H9 (cell line): ENCODE measurements at regions not wholly inside any gene's neighbourhood (a gene's known extent, or its start where the extent isn't known, plus 50 kb on each side); places are given as distances from the start of the nearest gene placed in this dataset.

Experiments
- DNase-seq: peaks from one replicate; pipeline ENCODE4 v3.0.0-alpha.2; 2017
- H2AFZ ChIP-seq: one replicate; pipeline ENCODE4 v1.6.1; 2013; ENCODE audit warnings: mild to moderate bottlenecking, low read length, control low read depth, moderate library complexity
- H2AK5ac ChIP-seq: 2 replicates; pipeline ENCODE4 v1.6.1; 2013; ENCODE audit warnings: low read length, control low read depth, mixed read lengths; ENCODE audit not compliant: insufficient read length
- H2BK120ac ChIP-seq: one replicate; pipeline ENCODE4 v1.6.1; 2013; ENCODE audit warnings: low read depth, mild to moderate bottlenecking, low read length, control low read depth, inconsistent platforms; ENCODE audit not compliant: poor library complexity, severe bottlenecking
- H2BK12ac ChIP-seq: 2 replicates; pipeline ENCODE4 v1.6.1; 2013; ENCODE audit warnings: low read length, control low read depth, mixed read lengths, low read depth; ENCODE audit not compliant: insufficient read length
- H2BK15ac ChIP-seq: 2 replicates; pipeline ENCODE4 v1.6.1; 2013; ENCODE audit warnings: low read depth, low read length, control low read depth
- H2BK20ac ChIP-seq: one replicate; pipeline ENCODE4 v1.6.1; 2013; ENCODE audit warnings: low read depth, mild to moderate bottlenecking, low read length, control low read depth, inconsistent platforms; ENCODE audit not compliant: poor library complexity, severe bottlenecking
- H2BK5ac ChIP-seq: 2 replicates; pipeline ENCODE4 v1.6.1; 2013; ENCODE audit warnings: low read length, control low read depth, mixed read lengths; ENCODE audit not compliant: insufficient read length
- H3K14ac ChIP-seq: 2 replicates; pipeline ENCODE4 v1.6.1; 2013; ENCODE audit warnings: low read length, control low read depth; ENCODE audit not compliant: insufficient read depth
- H3K18ac ChIP-seq: 2 replicates; pipeline ENCODE4 v1.6.1; 2013; ENCODE audit warnings: low read depth, mild to moderate bottlenecking, mixed read lengths, low read length, control low read depth; ENCODE audit not compliant: insufficient read length
- H3K23ac ChIP-seq: 2 replicates; pipeline ENCODE4 v1.6.1; 2013; ENCODE audit warnings: low read length, control low read depth, mixed read lengths, low read depth; ENCODE audit not compliant: insufficient read length
- H3K23me2 ChIP-seq: 2 replicates; pipeline ENCODE4 v1.6.1; 2013; ENCODE audit warnings: low read depth, mild to moderate bottlenecking, mixed read lengths, low read length, control low read depth; ENCODE audit not compliant: insufficient read length, poor library complexity, severe bottlenecking
- H3K27ac ChIP-seq: 2 replicates; pipeline ENCODE4 v1.5.1; 2013; ENCODE audit warnings: low read length, control low read depth, mixed read lengths, low read depth; ENCODE audit not compliant: insufficient read length
- H3K27me3 ChIP-seq: 2 replicates; pipeline ENCODE4 v1.6.1; 2013; ENCODE audit warnings: low read length, control low read depth, inconsistent platforms; ENCODE audit not compliant: insufficient read depth
- H3K4ac ChIP-seq: 2 replicates; pipeline ENCODE4 v1.6.1; 2013; ENCODE audit warnings: low read depth, mild to moderate bottlenecking, control low read depth, inconsistent platforms, low read length, moderate library complexity
- H3K4me1 ChIP-seq: 2 replicates; pipeline ENCODE4 v1.6.1; 2013; ENCODE audit warnings: low read length, control low read depth, inconsistent platforms; ENCODE audit not compliant: insufficient read depth
- H3K4me2 ChIP-seq: 2 replicates; pipeline ENCODE4 v1.6.1; 2013; ENCODE audit warnings: low read length, control low read depth, mixed read lengths; ENCODE audit not compliant: insufficient read length, insufficient read depth
- H3K56ac ChIP-seq: 2 replicates; pipeline ENCODE4 v1.6.1; 2013; ENCODE audit warnings: low read depth, mild to moderate bottlenecking, mixed read lengths, low read length, control low read depth; ENCODE audit not compliant: insufficient read length
- H3K79me1 ChIP-seq: 2 replicates; pipeline ENCODE4 v1.6.1; 2013; ENCODE audit warnings: low read depth, mild to moderate bottlenecking, moderate library complexity, low read length, control low read depth, inconsistent platforms; ENCODE audit not compliant: insufficient read depth, poor library complexity, severe bottlenecking
- H3K79me2 ChIP-seq: 2 replicates; pipeline ENCODE4 v1.6.1; 2013; ENCODE audit warnings: low read length, control low read depth, inconsistent platforms; ENCODE audit not compliant: insufficient read depth
- H3K9ac ChIP-seq: 2 replicates; pipeline ENCODE4 v1.6.1; 2013; ENCODE audit warnings: low read length, control low read depth, mixed read lengths; ENCODE audit not compliant: insufficient read length; ENCODE audit errors: extremely low read depth
- H3K9me3 ChIP-seq: one replicate; pipeline ENCODE4 v1.6.1; 2013; ENCODE audit warnings: low read depth, low read length, inconsistent platforms; ENCODE audit not compliant: control insufficient read depth
- H3T11ph ChIP-seq: one replicate; pipeline ENCODE4 v1.6.1; 2013; ENCODE audit warnings: mild to moderate bottlenecking, low read length, control low read depth, inconsistent platforms
- H4K20me1 ChIP-seq: one replicate; pipeline ENCODE4 v1.6.1; 2013; ENCODE audit not compliant: control insufficient read depth, insufficient read length, insufficient read depth
- H4K5ac ChIP-seq: 2 replicates; pipeline ENCODE4 v1.6.1; 2013; ENCODE audit warnings: low read depth, mild to moderate bottlenecking, mixed read lengths, low read length, control low read depth; ENCODE audit not compliant: insufficient read length
- H4K8ac ChIP-seq: replicated peaks from 2 replicates; pipeline ENCODE4 v1.6.1; 2013; ENCODE audit warnings: low read length, control low read depth, mixed read lengths, low read depth; ENCODE audit not compliant: insufficient read length
- H4K91ac ChIP-seq: 2 replicates; pipeline ENCODE4 v1.6.1; 2013; ENCODE audit warnings: low read depth, mild to moderate bottlenecking, moderate library complexity, mixed read lengths, low read length, control low read depth; ENCODE audit not compliant: insufficient read length
- H3K27ac Mint-ChIP-seq, 3 experiments: 2 replicates in 2 of 3; 3 replicates in 1 of 3; pipeline ENCODE4 v1.8.0; 2020 to 2021; ENCODE audit warnings: mixed read lengths in 3 of 3, mild to moderate bottlenecking in 1 of 3, moderate library complexity in 1 of 3
- H3K27me3 Mint-ChIP-seq: 2 replicates; pipeline ENCODE4 v1.8.0; 2021; ENCODE audit warnings: low read depth, mild to moderate bottlenecking, moderate library complexity, mixed read lengths
- H3K36me3 Mint-ChIP-seq, 3 experiments: 2 replicates in 2 of 3; 3 replicates in 1 of 3; pipeline ENCODE4 v1.8.0; 2020 to 2021; ENCODE audit warnings: low read depth in 3 of 3, mixed read lengths in 3 of 3; ENCODE audit not compliant: insufficient read depth in 1 of 3
- H3K4me1 Mint-ChIP-seq, 2 experiments: 2 replicates each; pipeline ENCODE4 v1.8.0; 2020; ENCODE audit warnings: mixed read lengths in 2 of 2
- H3K4me3 Mint-ChIP-seq, 2 experiments: 2 replicates in 1 of 2; 3 replicates in 1 of 2; pipeline ENCODE4 v1.8.0; 2020 to 2021; ENCODE audit warnings: mild to moderate bottlenecking in 2 of 2, mixed read lengths in 2 of 2, moderate library complexity in 1 of 2
- H3K9me3 Mint-ChIP-seq, 2 experiments: 2 replicates in 1 of 2; 3 replicates in 1 of 2; pipeline ENCODE4 v1.8.0; 2020; ENCODE audit warnings: mild to moderate bottlenecking in 2 of 2, mixed read lengths in 2 of 2, moderate library complexity in 1 of 2
- TF ChIP-seq, protein P1 (sequence below): fragments of 200-600 bp; sonication (generic); conservative IDR thresholded peaks from 3 replicates; pipeline ENCODE4 v1.8.0; 2021; ENCODE audit warnings: antibody characterized with exemption, mild to moderate bottlenecking

DNA sequence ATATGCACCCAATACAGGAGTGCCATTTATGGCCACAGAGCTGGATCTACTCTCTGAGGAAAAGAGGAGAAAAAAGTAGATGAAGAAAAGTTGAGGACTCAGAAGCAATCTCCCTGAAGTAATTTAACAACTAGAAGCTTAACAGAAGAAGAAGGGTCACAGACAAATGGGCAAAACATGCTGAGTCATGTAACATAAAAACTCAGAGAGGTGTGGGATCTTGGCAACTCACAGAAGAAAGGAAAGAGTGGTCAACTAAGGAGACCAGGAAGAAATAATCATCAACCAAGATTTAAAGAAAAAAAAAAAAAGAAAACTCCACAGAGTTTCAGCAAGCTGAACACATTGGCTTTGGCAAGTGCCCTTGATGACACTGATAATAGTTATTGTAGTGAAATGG, 51.8 kb upstream of the BET1 start:
- Mint-ChIP-seq H3K4me3 (no peak overlapping the region), H3K9me3 (no peaks in the 10 kb centered on the region), H3K27ac (no peak overlapping the region; a peak in 1 of 7 replicates), H3K36me3 (no peaks in the 10 kb centered on the region), H3K27me3 (no peaks in the 10 kb centered on the region), H3K4me1 (peaks cover 9 to 17% of the 10 kb centered on the region in 2 experiments)
- Histone ChIP-seq H3K27ac (no peak overlapping the region), H4K91ac (no peak overlapping the region), H3T11ph (no peak overlapping the region), H4K5ac (no peak overlapping the region), H3K4ac (no peak overlapping the region), H3K18ac (no peak overlapping the region), H3K79me2 (no peaks in the 10 kb centered on the region), H3K4me1 (no peaks in the 10 kb centered on the region; the same call in 1 of the 2 replicates), H3K23me2 (no peaks in the 10 kb centered on the region), H3K4me2 (no peak overlapping the region), H2AFZ (no peak overlapping the region), H2BK12ac (no peak overlapping the region), H2AK5ac (no peak overlapping the region), H2BK5ac (no peak overlapping the region), H3K9ac (no peak overlapping the region), H4K8ac (no peak overlapping the region), H3K56ac (no peak overlapping the region), H3K23ac (no peak overlapping the region), H3K9me3 (no peaks in the 10 kb centered on the region), H3K79me1 (no peaks in the 10 kb centered on the region), H2BK20ac (no peak overlapping the region), H2BK15ac (no peak overlapping the region), H2BK120ac (no peak overlapping the region), H3K27me3 (no peaks in the 10 kb centered on the region), H4K20me1 (no peaks in the 10 kb centered on the region), H3K14ac (no peak overlapping the region)
- TF ChIP-seq, protein P1, sequence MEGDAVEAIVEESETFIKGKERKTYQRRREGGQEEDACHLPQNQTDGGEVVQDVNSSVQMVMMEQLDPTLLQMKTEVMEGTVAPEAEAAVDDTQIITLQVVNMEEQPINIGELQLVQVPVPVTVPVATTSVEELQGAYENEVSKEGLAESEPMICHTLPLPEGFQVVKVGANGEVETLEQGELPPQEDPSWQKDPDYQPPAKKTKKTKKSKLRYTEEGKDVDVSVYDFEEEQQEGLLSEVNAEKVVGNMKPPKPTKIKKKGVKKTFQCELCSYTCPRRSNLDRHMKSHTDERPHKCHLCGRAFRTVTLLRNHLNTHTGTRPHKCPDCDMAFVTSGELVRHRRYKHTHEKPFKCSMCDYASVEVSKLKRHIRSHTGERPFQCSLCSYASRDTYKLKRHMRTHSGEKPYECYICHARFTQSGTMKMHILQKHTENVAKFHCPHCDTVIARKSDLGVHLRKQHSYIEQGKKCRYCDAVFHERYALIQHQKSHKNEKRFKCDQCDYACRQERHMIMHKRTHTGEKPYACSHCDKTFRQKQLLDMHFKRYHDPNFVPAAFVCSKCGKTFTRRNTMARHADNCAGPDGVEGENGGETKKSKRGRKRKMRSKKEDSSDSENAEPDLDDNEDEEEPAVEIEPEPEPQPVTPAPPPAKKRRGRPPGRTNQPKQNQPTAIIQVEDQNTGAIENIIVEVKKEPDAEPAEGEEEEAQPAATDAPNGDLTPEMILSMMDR = no peak
- DNase-seq = no peak
